SK-N-SH (cell line): ENCODE measurements at regions not wholly inside any gene's neighbourhood (a gene's known extent, or its start where the extent isn't known, plus 50 kb on each side); places are given as distances from the start of the nearest gene placed in this dataset.

ENCODE experiments used
- CTCF ChIA-PET: fragments of 300-600, 350-600 bp; formaldehyde crosslinking; extraction: SDS; loops from one replicate; lab custom pipeline; 2021; lab: Yijun Ruan, JAX
- POLR2A ChIA-PET: fragments of 350-600 bp; sonication (Branson Sonifier 250); formaldehyde crosslinking; extraction: SDS; loops from one replicate; lab custom pipeline; 2020; ENCODE audit warnings: antibody characterized with exemption, inconsistent platforms; lab: Yijun Ruan, JAX
- DNase-seq: peaks from one replicate; pipeline ENCODE4 v3.0.0; 2012
- H2AFZ ChIP-seq: fragments of 200-600 bp; sonication (generic); 2 replicates; pipeline ENCODE4 v1.8.1; 2016; ENCODE audit warnings: antibody characterized with exemption, mild to moderate bottlenecking, low read depth
- H3F3A ChIP-seq: fragments of 200-600 bp; sonication (generic); replicated peaks from 2 replicates; pipeline ENCODE3; 2016; ENCODE audit warnings: antibody characterized with exemption, mild to moderate bottlenecking; ENCODE audit not compliant: insufficient read depth
- H3K27ac ChIP-seq, 2 experiments: fragments of 200-500 bp in 1 of 2; fragments of 200-600 bp in 1 of 2; sonication (Bioruptor generic) in 1 of 2; sonication (generic), shearing (Covaris generic) in 1 of 2; 2 replicates each; pipeline versions ENCODE4 v1.5.1 to v1.6.1; 2014 to 2016; ENCODE audit warnings: low read depth in 2 of 2, inconsistent platforms in 1 of 2, low read length in 1 of 2, mild to moderate bottlenecking in 1 of 2, mixed read lengths in 1 of 2
- H3K27me3 ChIP-seq: fragments of 200-600 bp; sonication (generic), shearing (Covaris generic); 2 replicates; pipeline ENCODE4 v1.6.1; 2016; ENCODE audit warnings: mixed run types; ENCODE audit not compliant: insufficient read depth
- H3K36me3 ChIP-seq, 2 experiments: fragments of 200-500 bp in 1 of 2; fragments of 200-600 bp in 1 of 2; sonication (Bioruptor generic) in 1 of 2; sonication (generic) in 1 of 2; replicated peaks in 1 of 2; 2 replicates each; pipeline versions ENCODE3 to v1.5.1; 2014 to 2016; ENCODE audit warnings: low read length in 1 of 2, mild to moderate bottlenecking in 1 of 2; ENCODE audit not compliant: insufficient read depth in 2 of 2, control insufficient read depth in 1 of 2
- H3K4me1 ChIP-seq, 2 experiments: fragments of 200-500 bp in 1 of 2; fragments of 200-600 bp in 1 of 2; sonication (Bioruptor generic) in 1 of 2; sonication (generic), shearing (Covaris generic) in 1 of 2; 2 replicates each; pipeline versions ENCODE4 v1.5.1 to v1.6.1; 2014 to 2016; ENCODE audit warnings: low read depth in 1 of 2, low read length in 1 of 2, mixed run types in 1 of 2; ENCODE audit not compliant: insufficient read depth in 2 of 2, control insufficient read depth in 1 of 2
- H3K4me2 ChIP-seq: fragments of 200-600 bp; sonication (generic), shearing (Covaris generic); 2 replicates; pipeline ENCODE4 v1.6.1; 2017; ENCODE audit warnings: mixed run types
- H3K4me3 ChIP-seq, 2 experiments: fragments of 200-500 bp in 1 of 2; fragments of 200-600 bp in 1 of 2; sonication (Bioruptor generic) in 1 of 2; sonication (generic), shearing (Covaris generic) in 1 of 2; 2 replicates each; pipeline versions ENCODE4 v1.5.1 to v1.8.1; 2014 to 2016; ENCODE audit warnings: low read depth in 2 of 2, inconsistent platforms in 1 of 2, low read length in 1 of 2, mild to moderate bottlenecking in 1 of 2, mixed read lengths in 1 of 2, moderate library complexity in 1 of 2
- H3K79me2 ChIP-seq: fragments of 200-600 bp; sonication (generic); 2 replicates; pipeline ENCODE4 v1.8.1; 2017; ENCODE audit warnings: mild to moderate bottlenecking; ENCODE audit not compliant: insufficient read depth
- H3K9ac ChIP-seq: fragments of 200-600 bp; sonication (generic); 2 replicates; pipeline ENCODE4 v1.6.1; 2017; ENCODE audit warnings: mixed run types
- H3K9me2 ChIP-seq: fragments of 200-600 bp; sonication (generic); 2 replicates; pipeline ENCODE4 v1.6.1; 2017; ENCODE audit warnings: mixed run types
- H3K9me3 ChIP-seq: fragments of 200-600 bp; sonication (generic); 2 replicates; pipeline ENCODE4 v1.6.1; 2017; ENCODE audit warnings: mixed run types, mild to moderate bottlenecking, moderate library complexity
- H4K20me1 ChIP-seq: fragments of 200-600 bp; sonication (generic); 2 replicates; pipeline ENCODE4 v1.6.1; 2017; ENCODE audit warnings: mild to moderate bottlenecking, mixed run types; ENCODE audit not compliant: insufficient read depth
- EZH2phosphoT487 ChIP-seq: fragments of 200-600 bp; sonication (generic); IDR thresholded peaks from 2 replicates; pipeline ENCODE4 v1.6.1; 2017; ENCODE audit warnings: low read depth, mixed run types, mild to moderate bottlenecking, antibody characterized with exemption, moderate library complexity, borderline replicate concordance
- FOXM1 ChIP-seq: IDR thresholded peaks from 2 replicates; pipeline ENCODE4 v1.4.0; 2012; ENCODE audit warnings: low read depth, mild to moderate bottlenecking
- GABPA ChIP-seq: IDR thresholded peaks from 2 replicates; pipeline ENCODE4 v1.4.0; 2012; ENCODE audit warnings: low read depth, mild to moderate bottlenecking
- IRF3 ChIP-seq: fragments of 150-350 bp; IDR thresholded peaks from 2 replicates; pipeline ENCODE4 v1.6.1; 2016; ENCODE audit warnings: mild to moderate bottlenecking, low read depth, low read length
- MAX ChIP-seq: IDR thresholded peaks from 2 replicates; pipeline ENCODE4 v1.4.0; 2012; ENCODE audit warnings: low read depth
- MEF2A ChIP-seq: IDR thresholded peaks from 2 replicates; pipeline ENCODE4 v1.4.0; 2012; ENCODE audit warnings: low read depth, borderline replicate concordance
- MXI1 ChIP-seq: IDR thresholded peaks from 2 replicates; pipeline ENCODE4 v1.6.1; 2012; ENCODE audit warnings: mild to moderate bottlenecking, low read depth, low read length, improper control_type of control experiment
- NFIC ChIP-seq: IDR thresholded peaks from 2 replicates; pipeline ENCODE4 v1.4.0; 2012; ENCODE audit warnings: borderline replicate concordance
- REST ChIP-seq: IDR thresholded peaks from 2 replicates; pipeline ENCODE4 v1.6.1; 2012; ENCODE audit warnings: mild to moderate bottlenecking, low read depth, low read length, moderate library complexity
- RFX5 ChIP-seq: IDR thresholded peaks from 2 replicates; pipeline ENCODE4 v1.6.1; 2012; ENCODE audit warnings: mild to moderate bottlenecking, improper control_type of control experiment, low read length
- SMC3 ChIP-seq: IDR thresholded peaks from 2 replicates; pipeline ENCODE4 v1.6.1; 2012; ENCODE audit warnings: low read depth, low read length, improper control_type of control experiment
- TAF1 ChIP-seq: IDR thresholded peaks from 2 replicates; pipeline ENCODE4 v1.6.1; 2012; ENCODE audit warnings: low read depth, mild to moderate bottlenecking, low read length, moderate library complexity, borderline replicate concordance
- TCF12 ChIP-seq: IDR thresholded peaks from 2 replicates; pipeline ENCODE4 v1.4.0; 2012
- TEAD4 ChIP-seq: IDR thresholded peaks from 2 replicates; pipeline ENCODE4 v1.4.0; 2012; ENCODE audit warnings: mild to moderate bottlenecking, borderline replicate concordance; ENCODE audit not compliant: insufficient read depth
- USF1 ChIP-seq: IDR thresholded peaks from 2 replicates; pipeline ENCODE4 v1.4.0; 2012; ENCODE audit warnings: low read depth, borderline replicate concordance
- YY1 ChIP-seq: IDR thresholded peaks from 2 replicates; pipeline ENCODE4 v1.4.0; 2012; ENCODE audit warnings: low read depth, mild to moderate bottlenecking
- ZBTB33 ChIP-seq: IDR thresholded peaks from 2 replicates; pipeline ENCODE4 v1.4.0; 2012; ENCODE audit warnings: low read depth, borderline replicate concordance
- WGBS: methylation state at CpG from one replicate; pipeline ENCODE4 v1.1.6; 2017; ENCODE audit warnings: low lambda C conversion rate; 5-methylcytosine and 5-hydroxymethylcytosine counted together

GRCh38 chrX:10893976-10894375, 217.2 kb upstream of the HCCS start:
- no peak overlapping the region for H3K27ac ChIP-seq
- H3K79me2 ChIP-seq, result no peaks in the 10 kb centered on the region
- H3K9ac ChIP-seq, result no peak overlapping the region
- no peak overlapping the region for H2AFZ ChIP-seq
- TF ChIP-seq SMC3 (no peak), NFIC (no peak), TAF1 (no peak), RFX5 (no peak), ZBTB33 (no peak), EZH2phosphoT487 (no peak), MAX (no peak), USF1 (no peak), YY1 (no peak), GABPA (no peak), REST (no peak), TCF12 (no peak)
- WGBS, result 59% methylated on average over 7 of the region's 7 CpGs
- H3K4me3 ChIP-seq, result no peak overlapping the region
- H3K9me2 ChIP-seq, result no peaks in the 10 kb centered on the region
- no peaks in the 10 kb centered on the region for H3F3A ChIP-seq
- H4K20me1 ChIP-seq, result no peaks in the 10 kb centered on the region
- ChIA-PET POLR2A (no interaction called here), CTCF (no interaction called here)
- H3K36me3 ChIP-seq, result no peaks in the 10 kb centered on the region
- no peak for DNase-seq
- H3K4me2 ChIP-seq, result no peak overlapping the region
- no peaks in the 10 kb centered on the region for H3K9me3 ChIP-seq
- peaks cover 0 to 3% of the 10 kb centered on the region in 2 experiments; a peak in 1 of 4 replicates for H3K4me1 ChIP-seq
- no peaks in the 10 kb centered on the region for H3K27me3 ChIP-seq

- CTCF ChIA-PET, result no interaction called here
- POLR2A ChIA-PET, result no interaction called here
- H3K4me1 ChIP-seq, result no peaks in the 10 kb centered on the region; a peak in 1 of 4 replicates
- no peak overlapping the region for H3K9ac ChIP-seq
- no peak for DNase-seq
- H3K36me3 ChIP-seq, result no peaks in the 10 kb centered on the region
- H4K20me1 ChIP-seq, result no peaks in the 10 kb centered on the region
- H3F3A ChIP-seq, result peaks cover 10% of the 10 kb centered on the region
- H3K27me3 ChIP-seq, result no peaks in the 10 kb centered on the region
- H3K27ac ChIP-seq, result no peak overlapping the region
- no peak overlapping the region for H2AFZ ChIP-seq
- H3K9me3 ChIP-seq, result no peaks in the 10 kb centered on the region
- no peaks in the 10 kb centered on the region for H3K9me2 ChIP-seq
- no peaks in the 10 kb centered on the region for H3K79me2 ChIP-seq
- WGBS, result 60% methylated on average over 9 of the region's 9 CpGs
- H3K4me3 ChIP-seq, result no peak overlapping the region
- no peak overlapping the region for H3K4me2 ChIP-seq
- TF ChIP-seq YY1 (no peak), MEF2A (no peak), TEAD4 (no peak), IRF3 (no peak), FOXM1 (no peak), MXI1 (no peak), REST (no peak)
Observed at GRCh38 chrX:10897768-10898167, 213.4 kb upstream of the HCCS start.
